Ectodermal cell (in vitro differentiated cells): ENCODE measurements at regions not wholly inside any gene's neighbourhood (a gene's known extent, or its start where the extent isn't known, plus 50 kb on each side); places are given as distances from the start of the nearest gene placed in this dataset.
A peak's percentile ranks its signal among the peaks of the same experiment; 100 is the strongest.

Experiments used
- H3K27ac ChIP-seq: 2 replicates; pipeline ENCODE4 v1.7.0; 2013; ENCODE audit warnings: mild to moderate bottlenecking, low read depth, low read length; ENCODE audit not compliant: insufficient read depth, poor library complexity, severe bottlenecking
- H3K27me3 ChIP-seq: 2 replicates; pipeline ENCODE4 v1.7.0; 2013; ENCODE audit warnings: mild to moderate bottlenecking, low read length; ENCODE audit not compliant: insufficient read depth, control insufficient read depth, poor library complexity, severe bottlenecking
- H3K36me3 ChIP-seq: one replicate; pipeline ENCODE4 v1.7.0; 2013; ENCODE audit warnings: low read length; ENCODE audit not compliant: control insufficient read depth, insufficient read depth
- H3K4me1 ChIP-seq: one replicate; pipeline ENCODE4 v1.7.0; 2013; ENCODE audit warnings: low read length; ENCODE audit not compliant: control insufficient read depth, insufficient read depth
- H3K4me3 ChIP-seq: 2 replicates; pipeline ENCODE4 v1.7.0; 2013; ENCODE audit warnings: low read depth, low read length, control low read depth; ENCODE audit not compliant: insufficient read depth
- H3K9me3 ChIP-seq: 2 replicates; pipeline ENCODE4 v1.7.0; 2013; ENCODE audit warnings: mild to moderate bottlenecking, low read length, moderate library complexity; ENCODE audit not compliant: control insufficient read depth
- WGBS, 2 experiments: methylation state at CpG; one replicate each; pipeline ENCODE4 v1.1.7; 2013; ENCODE audit warnings: missing lambda C conversion rate in 2 of 2; 5-methylcytosine and 5-hydroxymethylcytosine counted together

DNA sequence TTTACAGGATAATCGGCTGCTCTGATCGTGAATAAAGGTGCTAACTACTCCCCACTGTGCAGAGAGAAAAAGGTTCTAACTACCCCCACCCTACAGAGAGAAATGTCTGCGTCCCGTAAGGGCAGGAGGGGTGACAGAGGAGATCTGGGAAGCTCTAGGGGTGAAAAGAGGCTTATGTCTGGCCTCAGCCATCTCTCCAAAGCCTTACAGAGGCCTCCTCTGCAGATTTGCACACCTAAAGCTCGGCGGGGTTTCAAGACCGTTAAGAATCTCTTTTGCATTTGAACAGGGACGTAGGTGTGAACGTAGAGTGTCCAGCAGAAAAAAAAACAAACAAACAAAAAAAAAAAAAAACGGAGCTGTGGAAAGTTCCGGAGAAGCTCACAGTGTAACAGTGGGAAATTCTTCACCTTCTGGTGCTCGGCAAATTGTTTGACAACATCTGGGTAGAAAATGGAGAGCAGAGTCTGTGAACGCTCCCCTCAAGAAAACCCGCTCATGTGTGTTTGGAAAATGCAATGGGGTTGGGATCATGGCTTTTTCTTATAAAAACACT, 161.0 kb downstream of the SHOX start:
- Histone ChIP-seq H3K4me3 (no peak overlapping the region), H3K27ac (no peak overlapping the region)

DNA sequence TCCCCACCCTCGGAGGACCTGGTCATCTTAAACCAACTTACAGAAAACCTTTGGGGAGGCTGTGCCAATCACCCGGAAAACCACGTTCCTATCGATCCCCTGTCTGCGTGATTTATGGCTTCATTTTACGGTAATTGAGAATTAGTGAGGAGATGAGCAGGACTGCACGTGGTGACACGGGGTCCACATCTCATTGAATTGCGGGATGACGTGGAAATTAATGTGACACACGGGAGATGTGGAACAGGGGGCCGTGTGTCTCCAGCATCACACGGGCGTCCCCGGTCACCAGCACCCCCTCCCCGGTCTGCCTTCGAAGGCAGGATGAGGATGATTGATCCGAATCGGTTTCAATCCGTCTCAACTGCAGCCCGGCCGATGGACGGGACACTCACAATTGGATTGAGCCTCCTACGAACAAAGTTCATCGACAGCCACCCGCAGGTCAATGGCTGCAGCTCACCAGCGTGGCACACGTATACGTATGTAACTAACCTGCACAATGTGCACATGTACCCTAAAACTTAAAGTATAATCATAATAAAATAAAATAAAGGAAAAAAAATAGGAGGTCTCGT, 160.3 kb downstream of the SHOX start:
- Histone ChIP-seq H3K4me1 (peaks cover 25% of the 10 kb centered on the region), H3K9me3 (no peaks in the 10 kb centered on the region), H3K36me3 (no peaks in the 10 kb centered on the region), H3K27me3 (peaks cover 23% of the 10 kb centered on the region), H3K27ac (no peak overlapping the region), H3K4me3 (no peak overlapping the region)
- WGBS, 2 experiments: 8 to 10% methylated on average over 29 to 30 of the region's 30 CpGs

More for the DNA sequence above, 161.0 kb downstream of the SHOX start:
- H3K27me3 ChIP-seq: peaks cover 23% of the 10 kb centered on the region
- H3K36me3 ChIP-seq: no peaks in the 10 kb centered on the region
- H3K9me3 ChIP-seq: no peaks in the 10 kb centered on the region
- peaks cover 25% of the 10 kb centered on the region for H3K4me1 ChIP-seq
- 9 to 10% methylated on average over 14 of the region's 14 CpGs for WGBS, 2 experiments

DNA sequence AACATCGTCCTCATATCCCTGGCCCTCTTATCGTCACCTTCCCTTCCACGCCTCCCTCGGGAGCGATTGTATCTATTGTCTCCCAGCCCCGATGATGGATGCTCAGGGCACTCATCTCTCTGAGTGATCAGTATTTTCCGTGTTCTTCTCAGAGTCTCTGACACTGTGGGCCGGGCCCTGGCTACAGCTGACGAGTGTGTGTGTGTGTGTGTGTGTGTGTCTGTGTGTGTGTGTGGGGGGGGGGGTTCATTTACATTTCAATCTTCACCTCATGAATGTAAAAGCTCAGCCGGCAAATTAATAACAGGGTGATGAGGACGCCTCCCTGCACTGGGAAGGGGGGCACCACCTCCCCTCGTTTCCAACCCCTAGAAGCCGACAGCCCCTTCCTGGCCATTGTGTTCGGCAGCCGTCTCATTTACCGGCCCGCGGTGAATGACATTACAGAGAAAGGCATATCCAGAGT, 159.5 kb downstream of the SHOX start:
- no peaks in the 10 kb centered on the region for H3K9me3 ChIP-seq
- no peak overlapping the region for H3K27ac ChIP-seq
- no peaks in the 10 kb centered on the region for H3K36me3 ChIP-seq
- WGBS, 2 experiments: 11 to 15% methylated on average over 17 of the region's 18 CpGs
- peaks cover 25% of the 10 kb centered on the region for H3K4me1 ChIP-seq
- H3K27me3 ChIP-seq: peaks cover 23% of the 10 kb centered on the region
- no peak overlapping the region for H3K4me3 ChIP-seq

DNA sequence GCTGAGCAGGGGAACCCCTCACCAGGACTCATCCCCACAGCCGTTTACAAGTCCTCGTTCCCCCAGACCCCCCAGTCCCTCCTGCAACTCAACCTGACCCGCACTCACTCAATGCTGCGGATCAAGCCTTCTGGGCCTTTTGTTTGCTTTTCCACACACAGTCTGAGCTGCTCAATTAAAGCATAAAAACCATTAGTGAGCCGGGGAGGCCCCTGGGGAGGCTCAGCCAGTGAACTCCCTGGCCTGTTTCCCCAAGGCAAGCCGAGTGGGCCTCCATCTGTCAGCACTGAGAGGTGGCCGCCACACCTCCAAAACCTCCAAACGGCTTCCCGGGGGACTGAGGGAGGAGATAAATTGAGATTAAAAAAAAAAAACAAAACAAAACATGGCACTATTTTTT, 158.5 kb downstream of the SHOX start:
- H3K4me1 ChIP-seq: peaks cover 25% of the 10 kb centered on the region
- no peaks in the 10 kb centered on the region for H3K36me3 ChIP-seq
- H3K27ac ChIP-seq: no peak overlapping the region
- WGBS, 2 experiments: 22 to 27% methylated on average over 7 of the region's 9 CpGs
- H3K4me3 ChIP-seq: no peak overlapping the region
- H3K9me3 ChIP-seq: no peaks in the 10 kb centered on the region
- peaks cover 23% of the 10 kb centered on the region for H3K27me3 ChIP-seq

DNA sequence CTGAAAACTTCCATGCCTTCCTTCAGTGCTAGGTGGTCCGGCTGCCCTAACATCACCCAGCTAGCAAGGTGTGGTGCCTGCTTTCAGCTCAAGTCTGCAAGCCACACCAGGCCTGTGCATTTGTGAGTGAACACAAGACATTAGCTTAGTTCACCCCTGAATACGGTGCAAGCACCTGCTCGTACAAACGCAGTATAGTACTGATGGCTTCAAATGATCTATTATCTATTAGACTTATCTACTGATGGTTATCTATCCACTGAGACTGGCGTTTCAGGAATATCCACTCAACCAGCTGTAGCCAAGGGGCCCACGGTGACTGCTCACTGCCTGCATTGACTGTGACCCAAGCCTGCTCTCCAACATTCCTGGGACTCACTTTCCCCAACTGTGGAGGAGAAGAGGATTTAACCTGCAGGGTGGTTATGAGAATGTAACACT, 155.9 kb downstream of the SHOX start:
- peaks cover 24% of the 10 kb centered on the region for H3K27me3 ChIP-seq
- WGBS, 2 experiments: 88 to 90% methylated on average over 5 to 6 of the region's 6 CpGs
- H3K4me1 ChIP-seq: peaks cover 30% of the 10 kb centered on the region
- no peak overlapping the region for H3K27ac ChIP-seq
- H3K9me3 ChIP-seq: no peaks in the 10 kb centered on the region
- no peaks in the 10 kb centered on the region for H3K36me3 ChIP-seq
- no peak overlapping the region for H3K4me3 ChIP-seq

DNA sequence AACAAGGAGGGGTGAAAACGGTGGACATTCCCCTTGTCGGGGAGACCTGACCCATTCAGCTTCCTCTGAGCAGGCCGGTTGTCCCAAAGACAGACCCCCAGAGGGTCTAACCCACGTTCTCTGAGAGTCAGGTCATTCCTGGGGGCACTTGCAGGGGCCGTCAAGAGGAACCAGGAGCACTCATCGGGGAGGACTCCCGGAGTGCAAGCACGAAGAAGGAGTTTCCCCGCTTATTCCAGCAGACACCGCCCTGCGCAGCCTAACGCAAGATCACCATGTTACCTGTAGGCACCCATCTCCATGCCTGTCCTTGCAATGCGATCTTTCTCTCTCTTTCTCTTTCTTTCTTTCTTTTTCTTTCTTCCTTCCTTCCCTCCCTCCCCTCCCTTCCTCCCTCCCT, 154.2 kb downstream of the SHOX start:
- no peak overlapping the region for H3K4me3 ChIP-seq
- 92 to 94% methylated on average over 13 of the region's 13 CpGs for WGBS, 2 experiments
- H3K27ac ChIP-seq: no peak overlapping the region
- no peaks in the 10 kb centered on the region for H3K36me3 ChIP-seq
- peaks cover 16% of the 10 kb centered on the region for H3K4me1 ChIP-seq
- peaks cover 7% of the 10 kb centered on the region for H3K27me3 ChIP-seq
- no peaks in the 10 kb centered on the region for H3K9me3 ChIP-seq

DNA sequence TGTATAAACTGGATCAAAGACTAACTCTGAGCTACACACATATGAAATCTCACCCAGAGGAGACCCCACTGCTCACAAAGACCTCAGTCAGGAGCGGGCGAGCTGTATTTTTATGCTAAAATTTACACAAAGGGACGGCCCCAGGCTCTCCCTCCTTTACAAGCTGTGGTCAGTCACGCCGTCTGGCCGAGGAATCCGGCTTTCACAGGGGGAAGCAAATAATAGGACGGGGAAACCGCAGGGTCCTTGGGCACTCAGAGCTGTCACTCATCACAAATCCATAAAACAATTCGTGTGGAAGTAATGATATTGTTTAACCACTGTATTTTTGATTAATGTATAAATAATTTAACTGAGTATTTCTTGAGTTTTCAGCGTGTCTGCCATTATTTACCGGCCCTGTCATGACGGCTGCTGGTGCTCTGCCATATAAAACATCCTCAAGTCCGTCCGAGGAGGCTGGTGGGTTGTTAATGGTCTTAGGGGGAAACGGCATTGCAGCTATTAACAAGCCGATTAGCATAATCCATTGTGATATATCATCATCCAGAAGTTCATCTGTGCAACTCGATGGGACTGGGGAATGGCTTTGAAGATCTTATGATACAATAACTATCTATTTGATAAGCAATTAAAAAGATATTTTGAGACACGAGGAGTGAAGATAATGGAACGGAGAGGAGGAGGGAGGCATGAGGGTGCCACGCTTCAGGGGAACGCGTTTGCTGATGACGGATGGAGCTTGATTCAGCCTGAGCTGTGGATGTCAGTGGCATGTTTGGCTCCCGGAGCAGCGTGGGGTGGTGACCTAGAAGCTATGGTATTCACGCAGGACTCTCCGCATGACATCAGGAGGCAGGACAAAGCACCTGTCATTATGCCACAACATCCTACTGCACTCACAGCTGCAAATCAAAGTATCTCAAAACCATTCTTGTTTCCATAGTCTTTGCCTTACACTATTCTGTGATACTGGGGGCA, 150.9 kb downstream of the SHOX start:
- 13 to 15% methylated on average over 21 to 28 of the region's 28 CpGs for WGBS, 2 experiments
- peaks cover 4% of the 10 kb centered on the region for H3K27me3 ChIP-seq
- H3K27ac ChIP-seq: no peak overlapping the region
- H3K36me3 ChIP-seq: no peaks in the 10 kb centered on the region
- no peaks in the 10 kb centered on the region for H3K9me3 ChIP-seq
- H3K4me3 ChIP-seq: peak overlapping the region; percentile 1
- peaks cover 7% of the 10 kb centered on the region for H3K4me1 ChIP-seq

DNA sequence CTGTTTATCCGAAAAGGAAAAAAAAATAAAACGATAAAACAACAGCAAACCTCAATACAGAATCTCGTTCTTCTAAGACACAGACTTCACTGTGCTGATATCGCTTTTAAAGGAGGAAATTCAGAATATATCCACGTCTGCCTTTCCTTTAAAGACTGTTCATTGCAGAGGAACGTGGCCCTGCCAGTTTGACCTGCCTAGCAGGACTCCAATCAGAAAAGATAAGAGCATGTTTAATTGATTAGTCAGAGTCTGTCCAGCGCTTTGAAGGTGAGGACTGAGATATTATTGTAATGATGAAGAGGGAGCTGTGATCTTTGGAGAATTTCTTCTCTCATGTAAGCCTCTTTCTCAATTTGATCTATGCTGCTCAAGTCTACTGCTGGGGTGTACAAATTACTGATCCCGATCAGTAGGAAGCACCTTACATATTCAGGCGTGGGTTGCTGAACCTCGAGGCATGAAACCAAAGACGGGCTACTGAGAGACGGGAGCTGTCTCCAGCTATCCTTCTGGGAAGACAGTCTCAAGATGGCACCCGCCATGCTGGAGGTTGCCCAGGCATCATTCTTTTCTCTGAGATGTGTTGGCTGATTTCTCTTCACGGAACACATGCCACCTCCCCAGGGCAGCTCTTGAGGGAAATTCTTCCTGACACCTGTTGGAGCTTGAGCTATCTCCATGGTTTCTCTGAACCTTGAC, 146.1 kb downstream of the SHOX start:
- 88 to 90% methylated on average over 14 of the region's 14 CpGs for WGBS, 2 experiments
- H3K36me3 ChIP-seq: no peaks in the 10 kb centered on the region

DNA sequence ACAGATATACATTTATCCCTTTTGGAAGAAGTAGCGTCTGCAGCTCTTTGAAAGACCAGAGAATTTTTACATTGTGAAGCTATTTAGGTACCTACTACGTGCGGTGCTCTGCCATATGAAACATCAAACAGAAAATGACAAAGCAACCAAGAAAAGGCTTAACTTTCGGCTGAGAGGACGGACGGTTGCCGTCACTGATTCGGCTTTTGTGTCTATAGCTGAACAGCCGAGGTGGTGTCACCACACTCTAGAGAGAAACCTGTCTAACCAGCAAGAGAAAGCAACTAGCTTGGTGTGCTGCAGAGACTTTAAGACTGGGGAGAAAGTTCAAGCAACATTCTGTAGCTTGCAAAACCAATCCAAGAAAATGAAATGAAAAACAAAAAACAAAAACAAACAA, 145.5 kb downstream of the SHOX start:
- Histone ChIP-seq H3K36me3 (no peaks in the 10 kb centered on the region), H3K27me3 (no peaks in the 10 kb centered on the region), H3K27ac (no peak overlapping the region), H3K4me1 (no peaks in the 10 kb centered on the region), H3K9me3 (no peaks in the 10 kb centered on the region), H3K4me3 (no peak overlapping the region)
- 76 to 77% methylated on average over 9 of the region's 9 CpGs for WGBS, 2 experiments

More for the DNA sequence above, 146.1 kb downstream of the SHOX start:
- Histone ChIP-seq H3K27me3 (peaks cover 1% of the 10 kb centered on the region), H3K27ac (no peak overlapping the region), H3K4me1 (peaks cover 3% of the 10 kb centered on the region), H3K4me3 (no peak overlapping the region), H3K9me3 (no peaks in the 10 kb centered on the region)
